ENCODE measurements at regions not wholly inside any gene's neighbourhood (a gene's known extent, or its start where the extent isn't known, plus 50 kb on each side); places are given as distances from the start of the nearest gene placed in this dataset.

GRCh38 chr9:31412081-31412480, 972.4 kb upstream of the ACO1 start (continued):
- TF ChIP-seq ATF3 (IDR thresholded peaks at IDR 0.05; ENCODE audit: insufficient read depth, low read depth, low read length) (no peak), CHD2 (IDR thresholded peaks at IDR 0.05; ENCODE audit: low read length) (no peak), CBX5 (IDR thresholded peaks at IDR 0.05; ENCODE audit: low read depth, low read length) (no peak), MAX (IDR thresholded peaks at IDR 0.05) (no peak), TBP (IDR thresholded peaks at IDR 0.05; ENCODE audit: low read depth, low read length) (no peak), POLR2A (IDR thresholded peaks at IDR 0.05; ENCODE audit: control extremely low read depth in 1 of 2, low read depth in 2 of 2, low read length in 2 of 2) (no peak), JUN (IDR thresholded peaks at IDR 0.05; ENCODE audit: low read depth, low read length) (peak; percentile 94), CEBPB (IDR thresholded peaks at IDR 0.05; ENCODE audit: low read depth, low read length) (peak; percentile 92), BRCA1 (IDR thresholded peaks at IDR 0.05; ENCODE audit: low read depth, low read length) (no peak), PHF8 (conservative IDR thresholded peaks at IDR 0.05; ENCODE audit: low read depth, low read length) (no peak), CBX8 (IDR thresholded peaks at IDR 0.05; ENCODE audit: borderline replicate concordance, low read depth, low read length) (no peak), EP300 (IDR thresholded peaks at IDR 0.05; ENCODE audit: borderline replicate concordance in 1 of 2, low read depth in 2 of 2, low read length in 2 of 2) (no peak), JUND (IDR thresholded peaks at IDR 0.05; ENCODE audit: low read length) (peak; percentile 84), SP1 (IDR thresholded peaks at IDR 0.05; ENCODE audit: low read depth, low read length) (0 out of 2 replicates have a peak, but pooled peaks have one; percentile 35), POU5F1 (IDR thresholded peaks at IDR 0.05; ENCODE audit: low read depth, low read length) (0 out of 2 replicates have a peak, but pooled peaks have one; percentile 74), KDM1A (IDR thresholded peaks at IDR 0.05; ENCODE audit: borderline replicate concordance, low read length) (no peak), RFX5 (IDR thresholded peaks at IDR 0.05; ENCODE audit: borderline replicate concordance, low read depth, low read length) (no peak), MAFK (IDR thresholded peaks at IDR 0.05; ENCODE audit: low read depth, low read length) (no peak), HDAC2 (IDR thresholded peaks at IDR 0.05; ENCODE audit: borderline replicate concordance in 1 of 2, low read depth in 2 of 2, low read length in 2 of 2) (no peak), TAF7 (optimal IDR thresholded peaks at IDR 0.05; ENCODE audit: borderline replicate concordance, low read depth, low read length) (no peak), YY1 (IDR thresholded peaks at IDR 0.05; ENCODE audit: low read depth, low read length) (no peak), RBBP5 (IDR thresholded peaks at IDR 0.05; ENCODE audit: borderline replicate concordance, low read depth, low read length) (no peak), SUZ12 (IDR thresholded peaks at IDR 0.05; ENCODE audit: low read length) (no peak), NRF1 (IDR thresholded peaks at IDR 0.05; ENCODE audit: low read depth, low read length) (no peak), BCL11A (IDR thresholded peaks at IDR 0.05; ENCODE audit: low read depth in 2 of 2, low read length in 2 of 2) (peak in 1 of 2 experiments; percentile 57), KDM4A (IDR thresholded peaks at IDR 0.05; ENCODE audit: low read depth, low read length, severe bottlenecking) (no peak)
